Lower leg skin (tissue), 3 donors: ENCODE measurements at regions not wholly inside any gene's neighbourhood (a gene's known extent, or its start where the extent isn't known, plus 50 kb on each side); places are given as distances from the start of the nearest gene placed in this dataset.

ENCODE experiments used
- CTCF ChIP-seq, 3 donors: fragments of 450-650 bp; IDR thresholded peaks; one replicate each; pipeline ENCODE4 v1.5.1; 2016; ENCODE audit warnings: antibody characterized with exemption in 3 of 3, mild to moderate bottlenecking in 3 of 3, moderate library complexity in 2 of 3
- POLR2A ChIP-seq, 2 donors: fragments of 450-650 bp; IDR thresholded peaks; one replicate each; pipeline ENCODE4 v1.6.1; 2016 to 2017; ENCODE audit warnings: antibody characterized with exemption in 2 of 2, mild to moderate bottlenecking in 1 of 2, moderate library complexity in 1 of 2

DNA sequence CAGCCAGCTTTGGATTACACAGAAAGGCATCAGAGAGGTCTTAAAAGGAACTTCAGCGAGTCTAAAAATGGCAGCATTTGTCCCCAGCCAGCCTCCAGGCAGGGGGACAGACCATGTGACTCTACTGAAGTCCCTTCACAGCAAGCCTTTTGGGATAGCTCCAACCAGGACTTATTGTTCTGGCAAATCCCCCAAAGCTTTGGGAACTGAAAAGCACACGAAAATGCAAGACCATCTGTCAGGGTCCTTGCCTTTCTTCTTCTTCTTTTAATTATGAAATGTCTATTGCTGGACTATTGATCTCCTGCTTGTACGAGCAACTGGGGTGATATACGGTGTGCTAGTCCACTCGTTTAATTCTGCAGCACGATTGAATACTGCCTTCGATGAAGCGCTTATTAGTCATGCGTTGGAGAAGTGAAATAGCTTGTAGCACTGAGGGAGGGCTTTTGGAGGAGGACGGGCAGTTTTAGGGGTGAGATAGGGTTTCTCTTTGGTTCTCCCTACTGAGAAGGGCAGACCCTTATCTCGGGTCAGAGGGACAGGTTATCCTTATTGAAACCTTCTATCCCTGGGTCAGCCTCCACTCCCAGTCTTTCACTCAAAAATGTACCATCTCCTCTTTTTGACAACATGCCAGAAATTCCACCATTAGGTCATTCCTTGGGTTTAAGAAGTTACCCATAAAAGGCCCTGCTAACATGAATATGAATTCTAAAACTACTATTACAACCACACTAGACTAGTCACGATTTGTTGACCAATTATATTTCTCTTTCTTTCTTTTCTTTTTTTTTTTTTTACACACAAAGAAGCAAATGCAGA is 416.4 kb downstream of the MIAT start:
- TF ChIP-seq CTCF (IDR thresholded peaks at IDR 0.05) (no peak), POLR2A (IDR thresholded peaks at IDR 0.05) (no peak)
